Stimulated activated CD8-positive, alpha-beta memory T cell treated with anti-CD3 and anti-CD28 coated beads, Interleukin-2, amount 100 ng/mL, for 1 hour (primary cell): ENCODE measurements at regions not wholly inside any gene's neighbourhood (a gene's known extent, or its start where the extent isn't known, plus 50 kb on each side); places are given as distances from the start of the nearest gene placed in this dataset.

Experiments used
- DNase-seq, 2 donors: peaks; one replicate each; pipeline ENCODE4 v3.0.0-alpha.2; 2020; ENCODE audit warnings: low read depth in 2 of 2

- no peak for DNase-seq
These were observed 139.6 kb upstream of the PELI1 start for GRCh38 chr2:64283641-64284361.

GRCh38 chr2:64284751-64285150 is 140.5 kb upstream of the PELI1 start:
- DNase-seq: no peak

- DNase-seq: no peak
These were observed 143.1 kb upstream of the PELI1 start for GRCh38 chr2:64287202-64287740.

- DNase-seq: no peak
These were observed 144.3 kb upstream of the PELI1 start for GRCh38 chr2:64288321-64289193.

GRCh38 chr2:64289251-64289650 is 145.0 kb upstream of the PELI1 start:
- no peak for DNase-seq

GRCh38 chr2:64289737-64290136 is 145.5 kb upstream of the PELI1 start:
- no peak for DNase-seq

- no peak for DNase-seq
These were observed 147.0 kb upstream of the PELI1 start for GRCh38 chr2:64291181-64291580.

GRCh38 chr2:64295326-64296139 is 151.3 kb upstream of the PELI1 start:
- no peak for DNase-seq

- no peak for DNase-seq
These were observed 151.9 kb upstream of the PELI1 start for GRCh38 chr2:64296140-64296480.

GRCh38 chr2:64296695-64297346 is 152.6 kb upstream of the PELI1 start:
- DNase-seq: no peak

- DNase-seq: no peak
These were observed 153.9 kb upstream of the PELI1 start for GRCh38 chr2:64298161-64298560.

GRCh38 chr2:64300066-64300465 is 153.9 kb upstream of the LGALSL start:
- no peak for DNase-seq

- DNase-seq: no peak
These were observed 150.7 kb upstream of the LGALSL start for GRCh38 chr2:64303250-64303649.

GRCh38 chr2:64307421-64307820 is 146.5 kb upstream of the LGALSL start:
- no peak for DNase-seq

GRCh38 chr2:64311191-64311910 is 142.6 kb upstream of the LGALSL start:
- DNase-seq: no peak

GRCh38 chr2:64311948-64312621 is 141.9 kb upstream of the LGALSL start:
- DNase-seq: no peak

- DNase-seq: no peak
These were observed 141.2 kb upstream of the LGALSL start for GRCh38 chr2:64312622-64313397.

- no peak for DNase-seq
These were observed 140.6 kb upstream of the LGALSL start for GRCh38 chr2:64313398-64313723.

- DNase-seq: no peak
These were observed 138.5 kb upstream of the LGALSL start for GRCh38 chr2:64315291-64315960.
